Gastrocnemius medialis (tissue), 4 donors: ENCODE measurements at regions not wholly inside any gene's neighbourhood (a gene's known extent, or its start where the extent isn't known, plus 50 kb on each side); places are given as distances from the start of the nearest gene placed in this dataset.

Experiments used
- ATAC-seq, 2 donors: fragments of 150-250 bp; one replicate each; pipeline ENCODE4 v1.9.1; 2016
- DNase-seq, 2 donors: peaks; one replicate each; pipeline ENCODE4 v3.0.0-alpha.2; 2019
- H3K27ac ChIP-seq, 4 donors: fragments of 200-600 bp; sonication (generic); 1 replicate in 1 of 4; 2 replicates in 3 of 4; pipeline ENCODE4 v1.5.1; 2016 to 2018; ENCODE audit warnings: mild to moderate bottlenecking in 2 of 4, moderate library complexity in 1 of 4
- H3K27me3 ChIP-seq, 3 donors: fragments of 200-600 bp; sonication (generic) in 2 of 3; 1 replicate in 1 of 3; 2 replicates in 2 of 3; pipeline versions ENCODE4 v1.5.1 to v1.6.0; 2016 to 2019; ENCODE audit warnings: mild to moderate bottlenecking in 1 of 3, moderate library complexity in 1 of 3
- H3K36me3 ChIP-seq, 2 donors: fragments of 200-600 bp; sonication (generic) in 1 of 2; one replicate each; pipeline ENCODE4 v1.5.1; 2017 to 2018
- H3K4me1 ChIP-seq, 2 donors: fragments of 200-600 bp; sonication (generic) in 1 of 2; one replicate each; pipeline ENCODE4 v1.5.1; 2016 to 2017; ENCODE audit warnings: mild to moderate bottlenecking in 2 of 2
- H3K4me3 ChIP-seq, 4 donors: fragments of 200-600 bp; sonication (generic) in 3 of 4; 1 replicate in 1 of 4; 2 replicates in 3 of 4; pipeline ENCODE4 v1.5.1; 2016 to 2019; ENCODE audit warnings: mild to moderate bottlenecking in 2 of 4
- H3K9me3 ChIP-seq, 3 donors: fragments of 200-600 bp; sonication (generic) in 2 of 3; 1 replicate in 1 of 3; 2 replicates in 2 of 3; pipeline ENCODE4 v1.5.1; 2016 to 2019
- CTCF ChIP-seq, 5 experiments: fragments of 450-650 bp in 3 of 5; fragments of 200-600 bp in 2 of 5; sonication (generic) in 2 of 5; IDR thresholded peaks in 4 of 5; conservative IDR thresholded peaks in 1 of 5; 1 replicate in 4 of 5; 2 replicates in 1 of 5; pipeline ENCODE4 v1.5.1; 2016 to 2019; ENCODE audit warnings: antibody characterized with exemption in 5 of 5, mild to moderate bottlenecking in 3 of 5, moderate library complexity in 3 of 5
- POLR2A ChIP-seq, 2 donors: fragments of 450-650 bp; IDR thresholded peaks; one replicate each; pipeline ENCODE4 v1.6.1; 2017; ENCODE audit warnings: antibody characterized with exemption in 2 of 2, mild to moderate bottlenecking in 2 of 2, moderate library complexity in 2 of 2
- in situ Hi-C, 4 donors: fragments of 200-750 bp; cut with MboI; loops; one replicate each; pipeline versions ENCODE4 v1.15.0 to v1.8.0; 2017; ENCODE audit warnings: low sequenced_read_pairs in 4 of 4
- intact Hi-C: fragments of 100-400 bp; cut with DNase I; formaldehyde crosslinking; loops from one replicate; pipeline ENCODE4 v1.15.1; 2023; ENCODE audit warnings: low total_unique reads

- no peak for DNase-seq
- H3K4me3 ChIP-seq: no peak overlapping the region
- peaks cover 0 to 4% (median 0%) of the 10 kb centered on the region in 3 donors for H3K9me3 ChIP-seq
- no peak overlapping the region for H3K27ac ChIP-seq
- no peaks in the 10 kb centered on the region for H3K27me3 ChIP-seq
- ATAC-seq: no peak
- in situ Hi-C loops: no loop called here
- H3K36me3 ChIP-seq: no peaks in the 10 kb centered on the region
- no peak for TF ChIP-seq CTCF (IDR thresholded peaks at IDR 0.05 in 4 of 5, conservative IDR thresholded peaks at IDR 0.05 in 1 of 5)
- no peak for TF ChIP-seq POLR2A (IDR thresholded peaks at IDR 0.05)
- intact Hi-C loops: no loop called here
- peaks cover 0 to 14% of the 10 kb centered on the region in 2 donors for H3K4me1 ChIP-seq
Observed at GRCh38 chr3:162521669-162522068, 1025.1 kb downstream of the OTOL1 start.

GRCh38 chr3:162525066-162525742 lies 1028.6 kb downstream of the OTOL1 start:
- peak in 1 of 2 donors; percentile 11 for DNase-seq
- H3K36me3 ChIP-seq: no peaks in the 10 kb centered on the region
- H3K27me3 ChIP-seq: no peaks in the 10 kb centered on the region
- peak overlapping the region in 1 of 4 donors; percentile 25 for H3K27ac ChIP-seq
- H3K4me3 ChIP-seq: no peak overlapping the region
- H3K9me3 ChIP-seq: no peaks in the 10 kb centered on the region
- peaks cover 0 to 14% of the 10 kb centered on the region in 2 donors for H3K4me1 ChIP-seq
- intact Hi-C loops (no loop called here), in situ Hi-C loops (no loop called here)
- no peak for TF ChIP-seq POLR2A (IDR thresholded peaks at IDR 0.05)
- no peak for TF ChIP-seq CTCF (IDR thresholded peaks at IDR 0.05 in 4 of 5, conservative IDR thresholded peaks at IDR 0.05 in 1 of 5)
- ATAC-seq: peak; percentile 64 to 66

- in situ Hi-C loops: no loop called here
- no peaks in the 10 kb centered on the region for H3K36me3 ChIP-seq
- H3K4me1 ChIP-seq: peaks cover 0 to 14% of the 10 kb centered on the region in 2 donors
- no peaks in the 10 kb centered on the region for H3K9me3 ChIP-seq
- no peaks in the 10 kb centered on the region for H3K27me3 ChIP-seq
- DNase-seq: no peak
- ATAC-seq: no peak
- no peak overlapping the region for H3K27ac ChIP-seq
- intact Hi-C loops: no loop called here
- no peak overlapping the region for H3K4me3 ChIP-seq
- TF ChIP-seq CTCF (IDR thresholded peaks at IDR 0.05 in 4 of 5, conservative IDR thresholded peaks at IDR 0.05 in 1 of 5) (no peak), POLR2A (IDR thresholded peaks at IDR 0.05) (no peak)
Observed at GRCh38 chr3:162525771-162526170, 1029.2 kb downstream of the OTOL1 start.

- intact Hi-C loops: no loop called here
- no peaks in the 10 kb centered on the region for H3K9me3 ChIP-seq
- in situ Hi-C loops: no loop called here
- H3K27ac ChIP-seq: no peak overlapping the region
- no peaks in the 10 kb centered on the region for H3K4me1 ChIP-seq
- no peak for DNase-seq
- no peak for TF ChIP-seq CTCF (IDR thresholded peaks at IDR 0.05 in 4 of 5, conservative IDR thresholded peaks at IDR 0.05 in 1 of 5)
- no peak for TF ChIP-seq POLR2A (IDR thresholded peaks at IDR 0.05)
- no peaks in the 10 kb centered on the region for H3K36me3 ChIP-seq
- H3K4me3 ChIP-seq: no peak overlapping the region
- no peak for ATAC-seq
- no peaks in the 10 kb centered on the region for H3K27me3 ChIP-seq
Observed at GRCh38 chr3:162534431-162534830, 1037.8 kb downstream of the OTOL1 start.

- intact Hi-C loops (no loop called here), in situ Hi-C loops (no loop called here)
- H3K4me3 ChIP-seq: no peak overlapping the region
- no peak for DNase-seq
- H3K9me3 ChIP-seq: no peaks in the 10 kb centered on the region
- no peaks in the 10 kb centered on the region for H3K27me3 ChIP-seq
- H3K4me1 ChIP-seq: no peaks in the 10 kb centered on the region
- no peak for TF ChIP-seq CTCF (IDR thresholded peaks at IDR 0.05 in 4 of 5, conservative IDR thresholded peaks at IDR 0.05 in 1 of 5)
- TF ChIP-seq POLR2A (IDR thresholded peaks at IDR 0.05): no peak
- no peak for ATAC-seq
- no peaks in the 10 kb centered on the region for H3K36me3 ChIP-seq
- no peak overlapping the region for H3K27ac ChIP-seq
Observed at GRCh38 chr3:162538491-162538890, 1041.9 kb downstream of the OTOL1 start.
